Liver (tissue), 8 donors: ENCODE measurements at regions not wholly inside any gene's neighbourhood (a gene's known extent, or its start where the extent isn't known, plus 50 kb on each side); places are given as distances from the start of the nearest gene placed in this dataset.

Experiments
- DNase-seq: peaks from one replicate; pipeline ENCODE4 v3.0.0-alpha.2; 2017; ENCODE audit warnings: low spot score
- H3K27ac ChIP-seq, 2 donors: one replicate each; pipeline ENCODE4 v1.7.0; 2013; ENCODE audit warnings: inconsistent platforms in 2 of 2, low read length in 2 of 2, control low read depth in 1 of 2, low read depth in 1 of 2, mild to moderate bottlenecking in 1 of 2
- H3K27me3 ChIP-seq, 4 donors: one replicate each; pipeline versions ENCODE4 v1.6.1 to v1.7.0; 2013; ENCODE audit warnings: low read length in 3 of 4, inconsistent platforms in 1 of 4, mild to moderate bottlenecking in 1 of 4, moderate library complexity in 1 of 4; ENCODE audit not compliant: control insufficient read depth in 4 of 4, insufficient read depth in 4 of 4
- H3K36me3 ChIP-seq, 4 donors: one replicate each; pipeline versions ENCODE4 v1.6.1 to v1.7.0; 2013; ENCODE audit warnings: low read length in 3 of 4, mild to moderate bottlenecking in 3 of 4, low read depth in 1 of 4, moderate library complexity in 1 of 4; ENCODE audit not compliant: control insufficient read depth in 4 of 4, insufficient read depth in 3 of 4
- H3K4me1 ChIP-seq, 4 donors: one replicate each; pipeline versions ENCODE4 v1.6.1 to v1.7.0; 2013; ENCODE audit warnings: low read length in 3 of 4, mild to moderate bottlenecking in 3 of 4, moderate library complexity in 1 of 4; ENCODE audit not compliant: control insufficient read depth in 4 of 4, insufficient read depth in 4 of 4
- H3K4me3 ChIP-seq, 3 donors: one replicate each; pipeline versions ENCODE4 v1.6.1 to v1.7.0; 2013; ENCODE audit warnings: low read length in 3 of 3, control low read depth in 1 of 3, low read depth in 1 of 3, mild to moderate bottlenecking in 1 of 3
- H3K9ac ChIP-seq, 2 donors: one replicate each; pipeline ENCODE4 v1.7.0; 2013; ENCODE audit warnings: low read length in 2 of 2, mild to moderate bottlenecking in 2 of 2, moderate library complexity in 2 of 2, control low read depth in 1 of 2, low read depth in 1 of 2
- H3K9me3 ChIP-seq, 4 donors: one replicate each; pipeline versions ENCODE4 v1.6.1 to v1.7.0; 2013; ENCODE audit warnings: low read length in 3 of 4; ENCODE audit not compliant: control insufficient read depth in 4 of 4
- EGR1 ChIP-seq, 2 donors: IDR thresholded peaks; 2 replicates each; pipeline ENCODE4 v1.6.1; 2016 to 2018; ENCODE audit warnings: antibody characterized with exemption in 2 of 2, low read depth in 2 of 2
- FOXA2 ChIP-seq: IDR thresholded peaks from 2 replicates; pipeline ENCODE4 v1.6.1; 2016; ENCODE audit warnings: antibody characterized with exemption
- GABPA ChIP-seq, 2 donors: IDR thresholded peaks in 1 of 2; conservative IDR thresholded peaks in 1 of 2; 2 replicates each; pipeline ENCODE4 v1.6.1; 2016; ENCODE audit warnings: antibody characterized with exemption in 2 of 2, mild to moderate bottlenecking in 1 of 2, moderate library complexity in 1 of 2
- HNF4A ChIP-seq, 2 donors: conservative IDR thresholded peaks; 2 replicates each; pipeline ENCODE4 v1.6.1; 2016; ENCODE audit warnings: antibody characterized with exemption in 2 of 2, mild to moderate bottlenecking in 2 of 2
- HNF4G ChIP-seq: IDR thresholded peaks from 2 replicates; pipeline ENCODE4 v1.6.1; 2016; ENCODE audit warnings: antibody characterized with exemption
- JUND ChIP-seq, 2 donors: IDR thresholded peaks; 2 replicates each; pipeline ENCODE4 v1.6.1; 2016; ENCODE audit warnings: antibody characterized with exemption in 2 of 2
- NR2F2 ChIP-seq: IDR thresholded peaks from 2 replicates; pipeline ENCODE4 v1.6.1; 2016; ENCODE audit warnings: antibody characterized with exemption
- RAD21 ChIP-seq, 2 donors: IDR thresholded peaks; 2 replicates each; pipeline ENCODE4 v1.6.1; 2016; ENCODE audit warnings: antibody characterized with exemption in 2 of 2, mild to moderate bottlenecking in 2 of 2
- RXRA ChIP-seq, 2 donors: IDR thresholded peaks; 2 replicates each; pipeline ENCODE4 v1.6.1; 2017 to 2018; ENCODE audit warnings: antibody characterized with exemption in 2 of 2, mild to moderate bottlenecking in 1 of 2
- SP1 ChIP-seq: IDR thresholded peaks from 2 replicates; pipeline ENCODE4 v1.6.1; 2018; ENCODE audit warnings: antibody characterized with exemption, mild to moderate bottlenecking
- TAF1 ChIP-seq: conservative IDR thresholded peaks from 2 replicates; pipeline ENCODE4 v1.6.1; 2016; ENCODE audit warnings: antibody characterized with exemption, mild to moderate bottlenecking
- YY1 ChIP-seq: IDR thresholded peaks from 2 replicates; pipeline ENCODE4 v1.6.1; 2016; ENCODE audit warnings: antibody characterized with exemption, mild to moderate bottlenecking
- WGBS: extraction: QIAGEN DNeasy Blood & Tissue Kit; methylation state at CpG from one replicate; pipeline ENCODE4 v1.1.7; 2013; 5-methylcytosine and 5-hydroxymethylcytosine counted together
- TF ChIP-seq, protein P1 (sequence below): IDR thresholded peaks from 2 replicates; pipeline ENCODE4 v1.6.1; 2016; ENCODE audit warnings: antibody characterized with exemption
- TF ChIP-seq, protein P2 (sequence below): fragments of 150-350 bp; IDR thresholded peaks from 2 replicates; pipeline ENCODE4 v1.5.1; 2017; ENCODE audit warnings: improper control_type of control experiment, low read depth, low read length; ENCODE audit not compliant: missing input control
- TF ChIP-seq, protein P3 (sequence below): IDR thresholded peaks from 2 replicates; pipeline ENCODE4 v1.6.1; 2016; ENCODE audit warnings: antibody characterized with exemption
- TF ChIP-seq, protein P4 (sequence below): IDR thresholded peaks from 2 replicates; pipeline ENCODE4 v1.6.1; 2016; ENCODE audit warnings: antibody characterized with exemption, mild to moderate bottlenecking
- TF ChIP-seq, protein P5 (sequence below): IDR thresholded peaks from 2 replicates; pipeline ENCODE4 v1.6.1; 2016; ENCODE audit warnings: antibody characterized with exemption
- donor health status: healthy.
- donor health status: healthy.
- donor health status: healthy.
- donor health status: healthy.
- donor health status: healthy.

DNA sequence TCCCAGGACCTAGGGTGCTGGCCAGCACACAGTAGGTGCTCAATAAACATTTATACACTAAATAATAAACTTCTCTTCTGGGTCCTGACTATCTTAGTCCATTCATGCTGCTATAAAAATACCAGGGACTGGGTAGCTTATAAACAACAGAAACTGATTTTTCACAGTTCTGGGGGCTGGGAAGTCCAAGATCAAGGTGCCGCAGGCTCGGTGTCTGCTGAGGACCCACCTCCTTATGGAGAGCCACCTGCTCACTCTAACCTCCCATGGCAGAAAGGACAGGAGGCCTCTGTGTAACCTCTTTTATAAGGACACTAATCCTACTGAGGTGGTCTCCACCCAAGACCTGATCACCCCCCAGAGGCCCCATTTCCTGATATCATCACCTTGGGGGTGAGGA is 114.4 kb upstream of the IQSEC1 start:
- Histone ChIP-seq H3K9me3 (no peaks in the 10 kb centered on the region), H3K36me3 (no peaks in the 10 kb centered on the region), H3K4me1 (peaks cover 0 to 8% (median 3%) of the 10 kb centered on the region in 4 donors), H3K4me3 (no peak overlapping the region), H3K27ac (no peak overlapping the region), H3K9ac (no peak overlapping the region), H3K27me3 (no peaks in the 10 kb centered on the region)
- no peak for DNase-seq
- 100% methylated on average over 2 of the region's 2 CpGs for WGBS
- TF ChIP-seq GABPA (IDR thresholded peaks at IDR 0.05 in 1 of 2, conservative IDR thresholded peaks at IDR 0.05 in 1 of 2), result no peak

DNA sequence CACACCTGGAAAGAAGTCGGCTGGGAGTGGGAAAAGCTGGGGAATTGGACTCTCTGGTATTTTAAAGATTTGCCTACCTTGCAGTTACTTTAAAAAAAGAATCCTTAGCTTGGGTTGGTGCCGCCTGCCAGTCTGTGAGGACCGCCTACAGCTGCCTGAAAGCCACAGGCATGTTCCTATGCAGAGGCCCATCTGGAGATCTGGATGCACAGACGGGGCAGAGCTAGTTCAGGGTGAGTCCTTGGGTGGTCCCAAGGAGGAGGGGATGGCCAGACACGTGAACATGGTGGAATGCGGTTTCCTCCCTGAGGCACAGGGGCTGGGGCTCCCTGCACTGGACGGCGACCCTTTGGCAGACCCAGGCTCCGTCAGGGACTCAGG is 113.2 kb upstream of the IQSEC1 start:
- no peak overlapping the region for H3K27ac ChIP-seq
- TF ChIP-seq GABPA (IDR thresholded peaks at IDR 0.05 in 1 of 2, conservative IDR thresholded peaks at IDR 0.05 in 1 of 2), result no peak
- TF ChIP-seq, protein P1, sequence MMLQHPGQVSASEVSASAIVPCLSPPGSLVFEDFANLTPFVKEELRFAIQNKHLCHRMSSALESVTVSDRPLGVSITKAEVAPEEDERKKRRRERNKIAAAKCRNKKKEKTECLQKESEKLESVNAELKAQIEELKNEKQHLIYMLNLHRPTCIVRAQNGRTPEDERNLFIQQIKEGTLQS, result no peak
- H3K36me3 ChIP-seq, result no peaks in the 10 kb centered on the region
- H3K4me3 ChIP-seq, result no peak overlapping the region
- 91% methylated on average over 9 of the region's 9 CpGs for WGBS
- DNase-seq, result no peak
- no peak overlapping the region for H3K9ac ChIP-seq
- H3K9me3 ChIP-seq, result no peaks in the 10 kb centered on the region
- peaks cover 0 to 8% (median 3%) of the 10 kb centered on the region in 4 donors for H3K4me1 ChIP-seq
- no peaks in the 10 kb centered on the region for H3K27me3 ChIP-seq

DNA sequence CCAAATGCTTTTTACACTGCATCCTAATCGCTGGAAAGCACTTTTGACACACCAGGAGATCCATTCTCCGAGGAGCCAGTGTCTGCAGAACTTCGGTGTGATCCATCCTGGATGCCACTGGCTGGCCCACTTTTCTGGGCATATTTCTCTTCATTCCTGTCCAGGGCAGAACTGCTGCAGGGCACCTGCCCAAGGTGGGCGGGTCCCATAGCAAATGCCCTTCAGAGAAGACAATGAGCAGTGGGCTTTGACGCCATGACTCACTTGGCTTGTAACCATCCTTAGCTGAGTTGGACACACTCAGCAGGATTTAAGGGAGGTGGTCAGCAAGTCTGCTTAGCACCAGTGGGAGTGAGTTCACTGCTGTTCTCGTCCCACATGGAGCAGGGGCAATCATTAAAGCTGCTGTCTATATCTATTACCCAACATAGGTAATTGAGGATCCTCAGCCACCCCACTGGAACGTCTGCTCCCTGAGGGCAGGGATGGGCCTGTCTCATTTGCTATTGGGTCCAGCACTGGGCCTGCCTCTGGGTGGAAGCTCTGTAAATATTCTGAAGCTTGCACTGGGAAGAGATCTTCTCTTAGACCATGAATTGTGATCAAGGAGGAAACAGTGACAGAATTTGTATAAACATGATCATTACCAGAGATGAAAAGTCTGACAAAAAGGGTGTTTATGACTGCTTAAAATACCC is 112.7 kb upstream of the IQSEC1 start:
- no peaks in the 10 kb centered on the region for H3K27me3 ChIP-seq
- H3K4me3 ChIP-seq, result no peak overlapping the region
- WGBS, result 92% methylated on average over 7 of the region's 7 CpGs
- TF ChIP-seq RAD21 (IDR thresholded peaks at IDR 0.05) (no peak), SP1 (no peak), RXRA (IDR thresholded peaks at IDR 0.05) (no peak), JUND (IDR thresholded peaks at IDR 0.05) (no peak), FOXA2 (no peak), YY1 (no peak), HNF4G (no peak), NR2F2 (no peak), TAF1 (no peak), GABPA (IDR thresholded peaks at IDR 0.05 in 1 of 2, conservative IDR thresholded peaks at IDR 0.05 in 1 of 2) (no peak), EGR1 (IDR thresholded peaks at IDR 0.05; ENCODE audit: low read depth in 2 of 2) (no peak), HNF4A (conservative IDR thresholded peaks at IDR 0.05) (no peak)
- TF ChIP-seq, protein P2, sequence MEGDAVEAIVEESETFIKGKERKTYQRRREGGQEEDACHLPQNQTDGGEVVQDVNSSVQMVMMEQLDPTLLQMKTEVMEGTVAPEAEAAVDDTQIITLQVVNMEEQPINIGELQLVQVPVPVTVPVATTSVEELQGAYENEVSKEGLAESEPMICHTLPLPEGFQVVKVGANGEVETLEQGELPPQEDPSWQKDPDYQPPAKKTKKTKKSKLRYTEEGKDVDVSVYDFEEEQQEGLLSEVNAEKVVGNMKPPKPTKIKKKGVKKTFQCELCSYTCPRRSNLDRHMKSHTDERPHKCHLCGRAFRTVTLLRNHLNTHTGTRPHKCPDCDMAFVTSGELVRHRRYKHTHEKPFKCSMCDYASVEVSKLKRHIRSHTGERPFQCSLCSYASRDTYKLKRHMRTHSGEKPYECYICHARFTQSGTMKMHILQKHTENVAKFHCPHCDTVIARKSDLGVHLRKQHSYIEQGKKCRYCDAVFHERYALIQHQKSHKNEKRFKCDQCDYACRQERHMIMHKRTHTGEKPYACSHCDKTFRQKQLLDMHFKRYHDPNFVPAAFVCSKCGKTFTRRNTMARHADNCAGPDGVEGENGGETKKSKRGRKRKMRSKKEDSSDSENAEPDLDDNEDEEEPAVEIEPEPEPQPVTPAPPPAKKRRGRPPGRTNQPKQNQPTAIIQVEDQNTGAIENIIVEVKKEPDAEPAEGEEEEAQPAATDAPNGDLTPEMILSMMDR, result no peak
- TF ChIP-seq, protein P3, sequence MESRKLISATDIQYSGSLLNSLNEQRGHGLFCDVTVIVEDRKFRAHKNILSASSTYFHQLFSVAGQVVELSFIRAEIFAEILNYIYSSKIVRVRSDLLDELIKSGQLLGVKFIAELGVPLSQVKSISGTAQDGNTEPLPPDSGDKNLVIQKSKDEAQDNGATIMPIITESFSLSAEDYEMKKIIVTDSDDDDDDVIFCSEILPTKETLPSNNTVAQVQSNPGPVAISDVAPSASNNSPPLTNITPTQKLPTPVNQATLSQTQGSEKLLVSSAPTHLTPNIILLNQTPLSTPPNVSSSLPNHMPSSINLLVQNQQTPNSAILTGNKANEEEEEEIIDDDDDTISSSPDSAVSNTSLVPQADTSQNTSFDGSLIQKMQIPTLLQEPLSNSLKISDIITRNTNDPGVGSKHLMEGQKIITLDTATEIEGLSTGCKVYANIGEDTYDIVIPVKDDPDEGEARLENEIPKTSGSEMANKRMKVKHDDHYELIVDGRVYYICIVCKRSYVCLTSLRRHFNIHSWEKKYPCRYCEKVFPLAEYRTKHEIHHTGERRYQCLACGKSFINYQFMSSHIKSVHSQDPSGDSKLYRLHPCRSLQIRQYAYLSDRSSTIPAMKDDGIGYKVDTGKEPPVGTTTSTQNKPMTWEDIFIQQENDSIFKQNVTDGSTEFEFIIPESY, result no peak
- TF ChIP-seq, protein P4, sequence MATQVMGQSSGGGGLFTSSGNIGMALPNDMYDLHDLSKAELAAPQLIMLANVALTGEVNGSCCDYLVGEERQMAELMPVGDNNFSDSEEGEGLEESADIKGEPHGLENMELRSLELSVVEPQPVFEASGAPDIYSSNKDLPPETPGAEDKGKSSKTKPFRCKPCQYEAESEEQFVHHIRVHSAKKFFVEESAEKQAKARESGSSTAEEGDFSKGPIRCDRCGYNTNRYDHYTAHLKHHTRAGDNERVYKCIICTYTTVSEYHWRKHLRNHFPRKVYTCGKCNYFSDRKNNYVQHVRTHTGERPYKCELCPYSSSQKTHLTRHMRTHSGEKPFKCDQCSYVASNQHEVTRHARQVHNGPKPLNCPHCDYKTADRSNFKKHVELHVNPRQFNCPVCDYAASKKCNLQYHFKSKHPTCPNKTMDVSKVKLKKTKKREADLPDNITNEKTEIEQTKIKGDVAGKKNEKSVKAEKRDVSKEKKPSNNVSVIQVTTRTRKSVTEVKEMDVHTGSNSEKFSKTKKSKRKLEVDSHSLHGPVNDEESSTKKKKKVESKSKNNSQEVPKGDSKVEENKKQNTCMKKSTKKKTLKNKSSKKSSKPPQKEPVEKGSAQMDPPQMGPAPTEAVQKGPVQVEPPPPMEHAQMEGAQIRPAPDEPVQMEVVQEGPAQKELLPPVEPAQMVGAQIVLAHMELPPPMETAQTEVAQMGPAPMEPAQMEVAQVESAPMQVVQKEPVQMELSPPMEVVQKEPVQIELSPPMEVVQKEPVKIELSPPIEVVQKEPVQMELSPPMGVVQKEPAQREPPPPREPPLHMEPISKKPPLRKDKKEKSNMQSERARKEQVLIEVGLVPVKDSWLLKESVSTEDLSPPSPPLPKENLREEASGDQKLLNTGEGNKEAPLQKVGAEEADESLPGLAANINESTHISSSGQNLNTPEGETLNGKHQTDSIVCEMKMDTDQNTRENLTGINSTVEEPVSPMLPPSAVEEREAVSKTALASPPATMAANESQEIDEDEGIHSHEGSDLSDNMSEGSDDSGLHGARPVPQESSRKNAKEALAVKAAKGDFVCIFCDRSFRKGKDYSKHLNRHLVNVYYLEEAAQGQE, result no peak
- TF ChIP-seq, protein P5, sequence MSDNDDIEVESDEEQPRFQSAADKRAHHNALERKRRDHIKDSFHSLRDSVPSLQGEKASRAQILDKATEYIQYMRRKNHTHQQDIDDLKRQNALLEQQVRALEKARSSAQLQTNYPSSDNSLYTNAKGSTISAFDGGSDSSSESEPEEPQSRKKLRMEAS, result no peak
- DNase-seq, result no peak
- H3K36me3 ChIP-seq, result no peaks in the 10 kb centered on the region
- H3K4me1 ChIP-seq, result peaks cover 0 to 8% (median 3%) of the 10 kb centered on the region in 4 donors
- H3K9me3 ChIP-seq, result no peaks in the 10 kb centered on the region
- H3K27ac ChIP-seq, result no peak overlapping the region
- H3K9ac ChIP-seq, result no peak overlapping the region
